ENCODE measurements at regions not wholly inside any gene's neighbourhood (a gene's known extent, or its start where the extent isn't known, plus 50 kb on each side); places are given as distances from the start of the nearest gene placed in this dataset.

DNA sequence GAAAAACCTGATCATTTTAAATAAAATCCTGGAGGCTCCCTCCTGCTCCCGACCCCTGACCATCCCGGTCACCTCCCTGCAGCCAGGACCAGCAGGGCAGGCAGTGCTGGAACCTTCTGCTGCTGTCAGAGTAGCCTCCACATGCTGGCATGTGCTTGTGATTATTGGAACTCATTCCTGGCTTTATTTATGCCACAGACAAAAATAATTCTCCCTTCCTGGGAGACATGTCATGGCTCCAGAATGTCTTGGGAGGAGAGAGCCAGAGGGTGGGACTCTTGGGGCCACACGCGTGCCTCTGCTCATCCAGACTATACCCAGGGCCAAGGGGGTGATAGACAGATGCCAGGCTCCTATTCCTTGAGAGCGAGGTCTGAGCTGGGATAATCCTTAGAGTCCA, 183.6 kb upstream of the RAB4A start:
- no peak overlapping the region for H3K27ac ChIP-seq (ENCODE audit: low read depth in 1 of 2, low read length in 2 of 2)
- no peaks in the 10 kb centered on the region for H3K36me3 ChIP-seq (replicated peaks in 1 of 2; ENCODE audit: control insufficient read depth in 1 of 2, insufficient read depth in 2 of 2, low read length in 2 of 2)
- 92% methylated on average over 4 of the region's 5 CpGs for WGBS (ENCODE audit: insufficient coverage)
- TF ChIP-seq, protein P1, sequence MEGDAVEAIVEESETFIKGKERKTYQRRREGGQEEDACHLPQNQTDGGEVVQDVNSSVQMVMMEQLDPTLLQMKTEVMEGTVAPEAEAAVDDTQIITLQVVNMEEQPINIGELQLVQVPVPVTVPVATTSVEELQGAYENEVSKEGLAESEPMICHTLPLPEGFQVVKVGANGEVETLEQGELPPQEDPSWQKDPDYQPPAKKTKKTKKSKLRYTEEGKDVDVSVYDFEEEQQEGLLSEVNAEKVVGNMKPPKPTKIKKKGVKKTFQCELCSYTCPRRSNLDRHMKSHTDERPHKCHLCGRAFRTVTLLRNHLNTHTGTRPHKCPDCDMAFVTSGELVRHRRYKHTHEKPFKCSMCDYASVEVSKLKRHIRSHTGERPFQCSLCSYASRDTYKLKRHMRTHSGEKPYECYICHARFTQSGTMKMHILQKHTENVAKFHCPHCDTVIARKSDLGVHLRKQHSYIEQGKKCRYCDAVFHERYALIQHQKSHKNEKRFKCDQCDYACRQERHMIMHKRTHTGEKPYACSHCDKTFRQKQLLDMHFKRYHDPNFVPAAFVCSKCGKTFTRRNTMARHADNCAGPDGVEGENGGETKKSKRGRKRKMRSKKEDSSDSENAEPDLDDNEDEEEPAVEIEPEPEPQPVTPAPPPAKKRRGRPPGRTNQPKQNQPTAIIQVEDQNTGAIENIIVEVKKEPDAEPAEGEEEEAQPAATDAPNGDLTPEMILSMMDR (IDR thresholded peaks at IDR 0.05), result no peak
- no peaks in the 10 kb centered on the region for H3K27me3 Mint-ChIP-seq (ENCODE audit: low read depth in 3 of 3)
- peaks cover 7 to 8% of the 10 kb centered on the region in 2 donors for H3K36me3 Mint-ChIP-seq
- no peak overlapping the region for H3K4me2 ChIP-seq (replicated peaks; ENCODE audit: extremely low read depth, low read length, poor library complexity, severe bottlenecking)
- peaks cover 10 to 16% of the 10 kb centered on the region in 2 donors for H3K9me3 ChIP-seq (replicated peaks in 1 of 2; ENCODE audit: control insufficient read depth in 1 of 2, insufficient read depth in 1 of 2, low read length in 2 of 2)
- no peak overlapping the region for H3K4me3 ChIP-seq (replicated peaks in 1 of 3; ENCODE audit: low read depth in 2 of 3, low read length in 3 of 3)
- H2AFZ ChIP-seq (ENCODE audit: insufficient read depth, low read depth, low read length, poor library complexity, severe bottlenecking), result no peak overlapping the region
- no peaks in the 10 kb centered on the region for H3K79me2 ChIP-seq (ENCODE audit: insufficient read depth, low read length)
- H3K4me1 ChIP-seq (ENCODE audit: control insufficient read depth in 1 of 2, insufficient read depth in 2 of 2, low read length in 2 of 2), result no peaks in the 10 kb centered on the region
- intact Hi-C loops (cut with micrococcal nuclease), result no loop called here
- H3K9ac ChIP-seq (ENCODE audit: insufficient read depth, low read length, poor library complexity, severe bottlenecking), result no peak overlapping the region
- H3K9me3 Mint-ChIP-seq, result peaks cover 3 to 19% (median 16%) of the 10 kb centered on the region in 7 donors
- H3K27ac Mint-ChIP-seq, result no peak overlapping the region
- no peak for DNase-seq
- no peaks in the 10 kb centered on the region for H4K20me1 ChIP-seq (ENCODE audit: insufficient read depth, low read length)
- H3K27me3 ChIP-seq (ENCODE audit: control insufficient read depth in 2 of 2, insufficient read depth in 2 of 2, low read length in 2 of 2), result no peaks in the 10 kb centered on the region
- peaks cover 7% of the 10 kb centered on the region for H3K4me1 Mint-ChIP-seq
- H3K4me3 Mint-ChIP-seq, result no peak overlapping the region

DNA sequence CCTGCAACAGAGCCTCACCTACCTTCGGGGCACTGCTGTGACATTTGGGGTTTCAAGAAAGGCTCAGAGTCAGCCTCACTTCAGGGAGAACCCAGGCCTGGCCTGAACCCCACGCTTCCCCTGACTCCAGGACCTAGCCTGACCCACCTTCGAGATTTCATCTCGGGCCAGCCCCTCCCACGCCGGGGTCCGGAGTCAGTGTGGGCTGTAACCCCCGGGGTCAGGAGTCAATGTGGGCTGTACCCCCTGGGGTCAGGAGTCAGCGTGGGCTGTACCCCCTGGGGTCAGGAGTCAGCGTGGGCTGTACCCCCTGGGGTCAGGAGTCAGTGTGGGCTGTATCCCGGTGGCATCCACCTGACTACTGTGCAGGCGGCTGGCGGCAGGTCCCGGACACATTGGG, 183.0 kb upstream of the RAB4A start:
- Histone ChIP-seq H3K9me3 (replicated peaks in 1 of 2; ENCODE audit: control insufficient read depth in 1 of 2, insufficient read depth in 1 of 2, low read length in 2 of 2) (peaks cover 10% of the 10 kb centered on the region in 2 donors), H3K4me1 (ENCODE audit: control insufficient read depth in 1 of 2, insufficient read depth in 2 of 2, low read length in 2 of 2) (no peaks in the 10 kb centered on the region), H3K79me2 (ENCODE audit: insufficient read depth, low read length) (no peaks in the 10 kb centered on the region), H3K9ac (ENCODE audit: insufficient read depth, low read length, poor library complexity, severe bottlenecking) (no peak overlapping the region), H3K36me3 (replicated peaks in 1 of 2; ENCODE audit: control insufficient read depth in 1 of 2, insufficient read depth in 2 of 2, low read length in 2 of 2) (no peaks in the 10 kb centered on the region), H2AFZ (ENCODE audit: insufficient read depth, low read depth, low read length, poor library complexity, severe bottlenecking) (no peak overlapping the region), H3K27me3 (ENCODE audit: control insufficient read depth in 2 of 2, insufficient read depth in 2 of 2, low read length in 2 of 2) (no peaks in the 10 kb centered on the region), H3K4me3 (replicated peaks in 1 of 3; ENCODE audit: low read depth in 2 of 3, low read length in 3 of 3) (no peak overlapping the region), H4K20me1 (ENCODE audit: insufficient read depth, low read length) (no peaks in the 10 kb centered on the region), H3K4me2 (replicated peaks; ENCODE audit: extremely low read depth, low read length, poor library complexity, severe bottlenecking) (no peak overlapping the region), H3K27ac (ENCODE audit: low read depth in 1 of 2, low read length in 2 of 2) (no peak overlapping the region)
- no peak for DNase-seq
- Mint-ChIP-seq H3K27me3 (ENCODE audit: low read depth in 3 of 3) (no peaks in the 10 kb centered on the region), H3K36me3 (peaks cover 5 to 6% of the 10 kb centered on the region in 2 donors), H3K4me3 (no peak overlapping the region), H3K27ac (no peak overlapping the region), H3K4me1 (peaks cover 7% of the 10 kb centered on the region), H3K9me3 (peaks cover 3 to 14% (median 11%) of the 10 kb centered on the region in 7 donors)
- WGBS (ENCODE audit: insufficient coverage), result 96% methylated on average over 11 of the region's 14 CpGs
- intact Hi-C loops (cut with micrococcal nuclease), result no loop called here
- TF ChIP-seq, protein P1 (IDR thresholded peaks at IDR 0.05), result no peak

Data from CD14-positive monocyte (primary cell).